Activated CD4-positive, alpha-beta T cell treated with anti-CD3 and anti-CD28 coated beads for 4 hours (primary cell): ENCODE measurements at regions not wholly inside any gene's neighbourhood (a gene's known extent, or its start where the extent isn't known, plus 50 kb on each side); places are given as distances from the start of the nearest gene placed in this dataset.

Source experiments
- DNase-seq, 2 donors: peaks; one replicate each; pipeline ENCODE4 v3.0.0-alpha.2; 2020

DNA sequence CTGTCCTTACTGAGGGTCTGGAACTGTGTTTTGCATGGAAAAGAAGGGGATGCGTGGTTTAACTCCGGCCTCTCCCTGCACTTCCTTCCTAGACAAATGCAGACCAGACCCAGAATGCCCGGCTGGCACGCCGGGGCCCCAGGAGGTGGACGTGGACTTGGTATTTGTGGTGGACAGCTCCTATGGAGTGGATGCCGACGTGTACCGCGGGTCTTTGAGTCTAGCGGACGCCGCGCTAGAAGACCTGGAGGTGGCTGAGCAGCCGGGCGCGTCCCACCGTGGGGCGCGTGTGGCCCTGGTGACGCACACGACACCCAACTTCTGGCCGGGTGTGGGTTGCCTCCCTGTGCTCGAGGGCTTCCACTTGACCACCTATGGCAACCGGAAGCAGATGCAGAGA, 81.8 kb upstream of the COL6A5 start:
- DNase-seq, result no peak

DNA sequence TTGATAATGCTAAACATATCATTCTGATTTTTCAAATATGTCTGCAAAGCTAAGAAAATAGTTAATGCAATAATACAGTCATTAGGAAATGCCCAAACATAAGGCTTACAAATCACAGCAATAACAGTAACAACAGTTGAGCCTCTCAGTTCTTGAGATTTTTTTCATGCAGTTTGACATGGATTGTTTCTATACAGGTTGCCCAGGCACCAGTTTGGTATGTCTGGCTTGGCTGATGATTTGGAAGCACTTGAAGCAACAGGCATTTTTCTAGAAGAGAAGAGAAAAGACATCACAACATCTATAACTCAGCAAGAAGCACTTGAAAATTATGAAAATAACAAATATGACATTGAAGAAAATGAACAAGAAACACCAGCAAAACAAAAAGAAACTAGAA, 78.7 kb upstream of the COL6A5 start:
- DNase-seq, result no peak

DNA sequence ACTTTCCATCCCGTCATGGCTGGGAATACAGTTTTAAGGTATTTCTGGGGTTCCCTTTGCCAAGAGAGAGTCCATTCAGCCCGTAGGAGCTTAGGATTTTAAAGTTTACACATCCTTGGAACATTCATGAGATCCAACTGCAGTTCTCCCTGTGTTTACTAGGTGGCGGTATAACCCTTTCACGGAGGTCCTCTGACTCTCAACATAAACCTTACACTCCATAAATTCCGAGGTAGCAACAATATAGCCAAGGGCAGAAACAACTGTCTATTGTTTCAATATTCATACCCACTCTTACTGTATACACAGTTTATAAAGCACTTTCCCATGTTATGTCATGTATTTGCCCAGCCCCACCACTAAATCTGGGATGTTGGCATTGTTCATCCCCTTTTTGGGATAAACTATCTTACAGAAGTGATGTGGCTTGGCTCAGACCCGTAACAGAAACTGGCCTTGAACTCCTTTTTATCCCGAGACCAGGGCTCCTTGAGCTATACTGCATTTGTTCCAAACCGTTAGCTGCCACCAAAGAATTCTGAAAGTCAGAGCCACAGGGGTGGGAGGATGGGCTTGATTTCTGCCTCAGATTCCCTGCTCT, 69.2 kb upstream of the COL6A5 start:
- DNase-seq, result no peak

DNA sequence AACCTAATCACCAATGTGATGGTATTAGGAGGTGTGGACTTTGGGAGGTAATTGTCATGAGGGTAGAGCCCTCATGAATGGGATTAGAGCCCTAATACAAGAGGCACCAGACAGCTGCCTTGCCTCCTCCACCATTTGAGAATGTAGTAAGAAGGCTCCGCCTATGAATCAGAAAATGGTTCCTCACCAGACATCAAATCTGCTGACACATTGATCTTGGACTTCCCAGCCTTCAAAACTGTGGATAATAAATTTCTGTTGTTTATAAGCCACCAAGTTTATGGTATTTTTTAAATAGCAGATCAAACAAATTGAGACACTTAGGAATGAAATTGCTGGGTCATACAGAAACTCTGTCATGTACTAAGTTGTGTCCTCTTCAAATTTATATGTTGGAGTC, 56.8 kb upstream of the COL6A5 start:
- no peak for DNase-seq

DNA sequence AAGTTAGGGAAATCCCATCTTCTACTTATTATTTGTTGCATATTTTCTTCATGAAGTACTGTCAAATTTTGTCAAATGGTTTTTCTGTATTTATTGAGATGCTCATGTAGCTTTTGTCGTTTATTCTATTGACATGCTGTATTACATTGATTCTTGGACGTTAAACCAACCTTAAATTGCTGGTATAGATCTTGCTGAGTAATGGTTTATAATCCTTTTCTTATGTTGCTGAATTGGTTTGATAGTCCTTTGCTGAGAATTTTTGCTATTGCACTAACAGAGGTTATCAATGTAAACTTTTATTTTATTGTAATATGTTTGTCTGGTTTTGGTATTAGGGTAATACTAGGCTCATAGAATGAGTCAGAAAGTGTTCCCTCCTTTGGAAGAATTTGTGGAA, 54.3 kb upstream of the COL6A5 start:
- DNase-seq, result no peak

GRCh38 chr3:130293247-130293646, 52.2 kb upstream of the COL6A5 start:
- DNase-seq, result no peak
